Small intestine (tissue), 7 donors: ENCODE measurements at regions not wholly inside any gene's neighbourhood (a gene's known extent, or its start where the extent isn't known, plus 50 kb on each side); places are given as distances from the start of the nearest gene placed in this dataset.
"Not testable (repeated sequence)": the region's sequence is repeated elsewhere in the genome, so short reads cannot be mapped to it uniquely, and the experiment has no call there.

Experiments
- DNase-seq, 2 donors: peaks; one replicate each; pipeline versions ENCODE4 v3.0.0 to v3.0.0-alpha.2; 2013
- FAIRE-seq: peaks from 2 replicates; lab custom pipeline; 2012; peaks lifted over from hg19 to GRCh38; lab: Jason Lieb, UNC
- H3K27ac ChIP-seq, 3 donors: one replicate each; pipeline ENCODE4 v1.5.1; 2013; ENCODE audit warnings: low read length in 2 of 3, mild to moderate bottlenecking in 2 of 3, control low read depth in 1 of 3, inconsistent platforms in 1 of 3, low read depth in 1 of 3, moderate library complexity in 1 of 3
- H3K27me3 ChIP-seq, 3 donors: one replicate each; pipeline ENCODE4 v1.6.1; 2013; ENCODE audit warnings: low read length in 3 of 3, inconsistent platforms in 1 of 3; ENCODE audit not compliant: control insufficient read depth in 3 of 3, insufficient read depth in 3 of 3
- H3K36me3 ChIP-seq, 3 donors: one replicate each; pipeline ENCODE4 v1.6.1; 2013; ENCODE audit warnings: low read length in 3 of 3, inconsistent platforms in 1 of 3, low read depth in 1 of 3, mild to moderate bottlenecking in 1 of 3, moderate library complexity in 1 of 3; ENCODE audit not compliant: control insufficient read depth in 3 of 3, insufficient read depth in 2 of 3
- H3K4me1 ChIP-seq, 3 donors: one replicate each; pipeline ENCODE4 v1.6.1; 2013; ENCODE audit warnings: low read length in 2 of 3, inconsistent platforms in 1 of 3, low read depth in 1 of 3, mild to moderate bottlenecking in 1 of 3, moderate library complexity in 1 of 3; ENCODE audit not compliant: control insufficient read depth in 3 of 3, insufficient read depth in 2 of 3
- H3K4me3 ChIP-seq, 3 donors: one replicate each; pipeline ENCODE4 v1.5.1; 2013; ENCODE audit warnings: low read length in 3 of 3, control low read depth in 1 of 3, inconsistent platforms in 1 of 3, low read depth in 1 of 3, mild to moderate bottlenecking in 1 of 3, moderate library complexity in 1 of 3
- H3K9me3 ChIP-seq, 2 donors: one replicate each; pipeline ENCODE4 v1.6.1; 2013; ENCODE audit warnings: low read depth in 1 of 2, low read length in 1 of 2; ENCODE audit not compliant: control insufficient read depth in 2 of 2, insufficient read depth in 1 of 2
- WGBS, 3 donors: extraction: QIAGEN DNeasy Blood & Tissue Kit; methylation state at CpG; one replicate each; pipeline ENCODE4 v1.1.7; 2013; 5-methylcytosine and 5-hydroxymethylcytosine counted together
- donor health status: healthy with polysubstance abuse.
- donor health status: control.
- donor health status: control.
- donor health status: Bipolar disorder and iron deficiency.
- donor health status: healthy.

DNA sequence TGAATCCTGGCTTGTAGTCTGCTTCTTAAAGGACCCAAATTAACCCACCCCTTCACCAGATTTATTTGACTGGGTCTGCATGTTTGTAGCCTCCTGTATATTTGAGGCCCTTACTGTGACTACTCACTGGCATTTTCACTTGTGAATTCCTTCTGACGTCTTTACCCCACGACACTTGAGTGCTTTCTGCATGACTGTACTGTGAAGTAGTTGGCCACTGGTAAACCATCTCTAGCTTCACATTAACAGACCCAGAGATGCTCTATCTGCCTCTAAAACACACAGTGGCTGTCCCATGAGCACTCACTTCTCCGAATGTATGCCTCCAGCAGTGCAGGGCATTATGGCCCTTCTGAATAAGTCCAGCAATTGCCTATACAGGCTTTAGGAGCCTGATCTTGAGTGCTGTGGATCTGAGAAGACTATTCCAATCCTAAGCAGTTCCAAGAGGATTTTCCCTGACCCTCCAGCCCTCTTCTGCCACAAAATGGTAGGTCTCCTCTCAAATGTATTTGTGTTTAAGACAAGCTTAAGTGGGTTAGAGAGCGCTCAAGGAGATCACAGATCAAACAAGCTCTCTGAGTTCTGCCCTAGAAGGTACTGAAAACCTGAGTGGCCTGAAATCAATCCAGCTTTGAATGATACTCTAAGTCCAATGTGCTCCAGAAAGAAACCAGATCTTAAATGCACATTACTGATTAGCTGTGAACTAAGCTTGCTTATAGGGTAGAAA, 534.7 kb downstream of the RPS29 start:
- Histone ChIP-seq H3K9me3 (no peaks in the 10 kb centered on the region), H3K4me3 (no peak overlapping the region), H3K36me3 (no peaks in the 10 kb centered on the region), H3K27me3 (no peaks in the 10 kb centered on the region), H3K27ac (no peak overlapping the region), H3K4me1 (no peaks in the 10 kb centered on the region)
- FAIRE-seq (no peak), DNase-seq (no peak)
- 80 to 91% (median 84%) methylated on average over 4 of the region's 4 CpGs for WGBS, 3 donors

DNA sequence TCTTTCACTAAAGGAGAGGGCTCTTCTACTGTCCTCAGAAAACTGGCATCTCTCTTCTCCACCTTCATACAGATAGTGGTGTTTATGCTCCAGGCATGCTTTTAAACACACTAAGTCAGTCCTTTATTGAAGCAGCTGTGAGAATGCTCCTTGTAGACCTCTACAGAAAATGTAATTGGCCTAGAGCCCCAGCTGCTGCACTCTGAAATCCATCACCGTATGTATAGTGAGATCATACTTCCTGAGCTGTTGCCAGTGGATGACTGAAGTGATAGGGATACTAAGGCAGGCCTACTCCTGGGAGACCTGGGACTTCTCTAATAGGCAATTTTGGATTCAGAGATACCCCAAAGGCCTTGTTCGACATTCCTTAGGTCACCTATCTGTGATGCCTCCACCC, 535.4 kb downstream of the RPS29 start:
- no peak for FAIRE-seq
- no peaks in the 10 kb centered on the region for H3K36me3 ChIP-seq
- no peak for DNase-seq
- H3K27ac ChIP-seq = no peak overlapping the region
- no peaks in the 10 kb centered on the region for H3K9me3 ChIP-seq
- 48 to 70% (median 62%) methylated on average over 2 of the region's 2 CpGs for WGBS, 3 donors
- H3K4me1 ChIP-seq = no peaks in the 10 kb centered on the region
- H3K27me3 ChIP-seq = no peaks in the 10 kb centered on the region
- H3K4me3 ChIP-seq = no peak overlapping the region

DNA sequence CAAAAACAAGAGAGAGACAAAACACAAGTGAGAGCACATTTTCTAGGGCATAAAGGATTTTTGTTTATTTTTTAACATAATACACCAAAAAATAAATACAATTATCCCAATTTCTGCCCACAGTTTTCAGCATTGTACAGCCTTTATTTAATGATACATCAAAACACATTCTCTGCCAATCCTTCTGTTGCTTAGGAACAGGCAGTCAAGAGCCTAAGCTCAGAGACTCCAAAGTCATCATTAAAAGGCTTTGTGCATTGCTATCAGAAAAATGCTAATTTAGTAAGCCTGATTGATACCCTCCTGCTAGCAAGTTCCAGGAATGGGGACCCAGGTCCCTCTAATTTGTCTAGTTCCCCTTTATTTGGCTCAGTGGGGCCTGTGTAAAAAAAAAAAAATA, 536.5 kb downstream of the RPS29 start:
- Histone ChIP-seq H3K4me1 (no peaks in the 10 kb centered on the region), H3K4me3 (no peak overlapping the region), H3K27ac (no peak overlapping the region), H3K27me3 (no peaks in the 10 kb centered on the region), H3K9me3 (no peaks in the 10 kb centered on the region), H3K36me3 (no peaks in the 10 kb centered on the region)
- no peak for FAIRE-seq
- no peak for DNase-seq

DNA sequence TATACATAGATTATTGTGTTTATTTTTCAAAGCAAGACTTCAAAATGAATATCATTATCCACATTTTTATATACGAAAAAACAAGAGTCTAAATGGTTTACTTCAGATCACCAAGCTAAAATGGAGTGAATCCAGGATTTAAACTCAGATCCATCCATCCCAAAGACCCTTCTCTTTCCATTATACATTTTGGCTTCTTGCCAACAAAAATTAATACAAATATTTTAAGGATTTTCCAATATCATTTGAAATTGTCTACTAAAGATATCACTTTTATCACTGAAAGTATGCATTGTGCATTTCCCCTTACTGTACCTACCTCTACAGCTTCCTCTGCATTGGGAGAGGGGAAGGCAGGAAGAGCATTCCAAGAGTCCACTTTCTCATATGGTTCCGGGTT, 541.2 kb downstream of the RPS29 start:
- no peak overlapping the region for H3K4me3 ChIP-seq
- FAIRE-seq (no peak), DNase-seq (no peak)
- no peak overlapping the region for H3K27ac ChIP-seq
- H3K36me3 ChIP-seq = no peaks in the 10 kb centered on the region
- no peaks in the 10 kb centered on the region for H3K27me3 ChIP-seq
- no peaks in the 10 kb centered on the region for H3K4me1 ChIP-seq
- H3K9me3 ChIP-seq = no peaks in the 10 kb centered on the region
- WGBS, 3 donors = 70 to 86% (median 82%) methylated on average over 2 of the region's 2 CpGs

DNA sequence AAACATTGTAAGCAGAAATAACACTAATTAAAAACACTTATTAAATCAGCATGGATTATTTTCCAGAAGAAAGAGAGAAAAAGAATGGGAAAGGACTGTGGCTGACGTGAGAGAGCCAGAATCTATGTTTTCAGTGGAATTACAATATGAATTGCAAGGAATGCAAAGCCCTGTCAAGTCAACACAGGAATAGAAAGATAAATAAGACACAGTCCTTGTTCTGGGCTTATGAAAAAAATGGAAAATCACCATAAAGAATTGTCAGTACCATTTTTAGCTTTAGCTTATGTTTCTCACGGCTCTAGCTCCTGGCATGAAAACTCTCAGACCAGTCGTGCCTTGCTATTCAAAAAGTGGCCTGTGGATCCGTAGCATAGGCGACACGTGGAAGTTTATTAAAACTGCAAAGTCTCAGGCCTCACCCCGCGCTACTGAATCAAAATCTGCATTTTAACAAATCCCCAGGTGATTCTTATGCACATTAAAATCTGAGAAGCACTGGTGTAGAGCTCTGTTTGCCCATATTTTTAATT, 549.1 kb downstream of the RPS29 start:
- Histone ChIP-seq H3K4me1 (no peaks in the 10 kb centered on the region), H3K36me3 (no peaks in the 10 kb centered on the region), H3K4me3 (no peak overlapping the region), H3K9me3 (no peaks in the 10 kb centered on the region), H3K27ac (no peak overlapping the region), H3K27me3 (no peaks in the 10 kb centered on the region)
- FAIRE-seq (no peak), DNase-seq (no peak)
- 74 to 87% (median 82%) methylated on average over 8 of the region's 8 CpGs for WGBS, 3 donors

DNA sequence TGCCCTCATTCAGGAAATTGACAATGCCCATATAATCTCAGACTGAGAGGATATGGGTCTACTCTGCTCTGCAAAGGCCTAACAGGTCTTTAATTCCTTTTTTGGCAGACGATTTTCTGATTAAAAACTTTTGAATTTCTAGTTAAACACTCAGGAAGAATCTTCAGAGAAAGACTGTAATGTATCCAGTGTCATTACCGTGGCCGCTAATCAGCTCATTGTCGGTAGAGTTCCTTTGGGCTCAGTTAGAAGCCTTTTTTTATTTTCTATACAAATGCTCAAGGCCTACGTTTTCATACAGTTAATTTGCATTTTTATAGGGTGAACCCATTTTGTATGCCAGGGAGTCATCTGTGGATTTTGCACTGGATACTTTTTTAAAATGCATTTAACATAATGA, 549.9 kb downstream of the RPS29 start:
- Histone ChIP-seq H3K36me3 (no peaks in the 10 kb centered on the region), H3K27me3 (no peaks in the 10 kb centered on the region), H3K4me1 (no peaks in the 10 kb centered on the region), H3K9me3 (no peaks in the 10 kb centered on the region), H3K4me3 (no peak overlapping the region), H3K27ac (no peak overlapping the region)
- FAIRE-seq (no peak), DNase-seq (no peak)
- 73 to 81% (median 75%) methylated on average over 5 of the region's 5 CpGs for WGBS, 3 donors

DNA sequence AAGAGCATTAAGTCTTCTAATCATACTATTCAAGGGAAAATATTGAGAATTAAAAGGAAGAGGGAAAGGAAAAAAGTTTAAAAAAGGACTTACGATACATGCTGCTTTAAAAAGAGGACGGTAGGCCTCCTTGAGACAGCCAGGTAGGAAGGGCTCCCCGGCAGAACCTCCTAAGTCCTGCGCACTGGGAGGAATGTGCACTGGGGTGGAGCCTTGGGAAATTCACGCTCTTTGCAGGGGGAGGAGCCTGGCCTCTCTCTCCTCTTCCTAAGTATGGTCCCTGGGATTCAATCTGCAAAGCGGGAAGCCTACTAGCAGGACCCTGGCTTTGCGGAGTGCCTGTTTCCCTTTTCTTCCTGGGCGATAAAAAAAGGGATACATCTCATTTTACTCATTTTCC, 553.0 kb downstream of the RPS29 start:
- DNase-seq (no peak), FAIRE-seq (no peak)
- Histone ChIP-seq H3K27me3 (no peaks in the 10 kb centered on the region), H3K4me3 (no peak overlapping the region), H3K27ac (no peak overlapping the region), H3K9me3 (no peaks in the 10 kb centered on the region), H3K36me3 (no peaks in the 10 kb centered on the region), H3K4me1 (no peaks in the 10 kb centered on the region)
- WGBS, 3 donors = 79 to 91% (median 89%) methylated on average over 8 of the region's 8 CpGs

DNA sequence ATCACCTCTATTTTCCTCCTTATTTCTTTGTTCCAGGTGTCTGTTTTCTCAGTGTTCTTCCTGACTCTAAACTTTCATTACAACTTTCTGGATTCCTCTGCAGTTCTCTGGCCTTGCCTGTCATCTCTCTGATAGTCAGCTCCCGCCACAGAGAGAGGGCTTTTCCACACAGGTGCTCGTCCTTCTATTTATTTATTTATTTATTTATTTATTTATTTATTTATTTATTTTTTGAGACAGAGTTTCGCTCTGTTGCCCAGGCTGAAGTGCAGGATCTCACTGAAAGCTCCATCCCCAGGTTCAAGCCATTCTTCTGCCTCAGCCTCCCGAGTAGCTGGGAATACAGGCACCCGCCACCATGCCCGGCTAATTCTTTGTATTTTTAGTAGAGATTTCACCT, 554.5 kb downstream of the RPS29 start:
- H3K27ac ChIP-seq, FAIRE-seq, H3K36me3 ChIP-seq, H3K4me1 ChIP-seq, H3K27me3 ChIP-seq, H3K4me3 ChIP-seq, DNase-seq, H3K9me3 ChIP-seq: not testable (repeated sequence)
- WGBS, 3 donors = 65 to 84% (median 81%) methylated on average over 6 of the region's 6 CpGs
